Panc1 (cell line): ENCODE measurements at regions not wholly inside any gene's neighbourhood (a gene's known extent, or its start where the extent isn't known, plus 50 kb on each side); places are given as distances from the start of the nearest gene placed in this dataset.

Experiments
- ATAC-seq: fragments of 200-7000 bp; cut with Tn5 transposase; 2 replicates; pipeline ENCODE4 v1.9.1; 2020; ENCODE audit warnings: mild to moderate bottlenecking, moderate library complexity
- BruUV-seq: library from RNA; stranded (reverse); fragments of 400-500 nt; replicated peaks from 2 replicates; lab custom pipeline; 2021; lab: Mats Ljungman, UMichigan
- CTCF ChIA-PET: fragments of 300-600 bp; sonication (Branson Sonifier 250); formaldehyde crosslinking; loops from one replicate; lab custom pipeline; 2022; ENCODE audit warnings: antibody characterized with exemption; lab: Charles Lee
- POLR2A ChIA-PET: fragments of 300-600 bp; sonication (Branson Sonifier 250); formaldehyde crosslinking; loops from one replicate; lab custom pipeline; 2022; ENCODE audit warnings: antibody characterized with exemption; lab: Charles Lee
- DNase-seq: peaks from one replicate; pipeline ENCODE4 v3.0.0-alpha.2; 2010; ENCODE audit warnings: low read depth, low spot score
- H3K27ac ChIP-seq: 2 replicates; pipeline ENCODE4 v1.5.1; 2011; ENCODE audit warnings: mild to moderate bottlenecking, low read length, inconsistent platforms
- H3K27me3 ChIP-seq: fragments of 200-500 bp; sonication (Bioruptor generic); 2 replicates; pipeline ENCODE4 v1.6.0; 2014; ENCODE audit warnings: low read length, inconsistent platforms; ENCODE audit not compliant: control insufficient read depth, insufficient read depth
- H3K36me3 ChIP-seq: fragments of 200-500 bp; sonication (Bioruptor generic); 2 replicates; pipeline ENCODE4 v1.5.1; 2014; ENCODE audit warnings: inconsistent platforms, mild to moderate bottlenecking, low read length, moderate library complexity; ENCODE audit not compliant: control insufficient read depth, insufficient read depth
- H3K4me1 ChIP-seq: 2 replicates; pipeline ENCODE4 v1.5.1; 2011; ENCODE audit warnings: inconsistent platforms, mild to moderate bottlenecking, low read length, moderate library complexity; ENCODE audit not compliant: control insufficient read depth, insufficient read depth
- H3K4me3 ChIP-seq, 2 experiments: 2 replicates each; pipeline ENCODE4 v1.5.1; 2011 to 2012; ENCODE audit warnings: low read depth in 2 of 2, low read length in 2 of 2, mild to moderate bottlenecking in 2 of 2, inconsistent platforms in 1 of 2, moderate library complexity in 1 of 2
- H3K9me3 ChIP-seq: fragments of 200-500 bp; sonication (Bioruptor generic); 2 replicates; pipeline ENCODE4 v1.5.1; 2014; ENCODE audit warnings: low read depth, mild to moderate bottlenecking, inconsistent platforms, low read length, moderate library complexity; ENCODE audit not compliant: control insufficient read depth, insufficient read depth
- CTCF ChIP-seq: fragments of 450-650 bp; IDR thresholded peaks from 2 replicates; pipeline ENCODE4 v1.5.1; 2017; ENCODE audit warnings: mild to moderate bottlenecking
- POLR2AphosphoS5 ChIP-seq: IDR thresholded peaks from 2 replicates; pipeline ENCODE4 v1.6.1; 2012; ENCODE audit warnings: mild to moderate bottlenecking, low read depth, low read length, moderate library complexity
- REST ChIP-seq, 2 experiments: IDR thresholded peaks; 2 replicates each; pipeline ENCODE4 v1.6.1; 2011 to 2012; ENCODE audit warnings: low read depth in 2 of 2, control low read depth in 1 of 2, low read length in 1 of 2, mild to moderate bottlenecking in 1 of 2, moderate library complexity in 1 of 2; ENCODE audit not compliant: insufficient read depth in 1 of 2
- SIN3A ChIP-seq: IDR thresholded peaks from 2 replicates; pipeline ENCODE4 v1.6.1; 2012; ENCODE audit warnings: low read depth, mild to moderate bottlenecking, low read length, moderate library complexity, borderline replicate concordance; ENCODE audit not compliant: insufficient read depth
- TCF7L2 ChIP-seq: IDR thresholded peaks from 2 replicates; pipeline ENCODE4 v1.6.1; 2011; ENCODE audit warnings: mild to moderate bottlenecking, low read depth, low read length, inconsistent platforms
- in situ Hi-C: cut with HindIII; loops from 2 replicates; pipeline ENCODE4 v1.10.0; 2016; ENCODE audit warnings: low sequenced_read_pairs, low pct_unique_long_range_greater_than_20kb
- intact Hi-C: fragments of 100-400 bp; cut with micrococcal nuclease; formaldehyde crosslinking; loops from one replicate; pipeline ENCODE4 v1.10.0; 2022; ENCODE audit not compliant: unreplicated experiment

- POLR2A ChIA-PET = no interaction called here
- H3K36me3 ChIP-seq = no peaks in the 10 kb centered on the region
- TF ChIP-seq SIN3A (no peak), TCF7L2 (no peak), REST (IDR thresholded peaks at IDR 0.05; ENCODE audit: insufficient read depth in 1 of 2, low read depth in 2 of 2, low read length in 1 of 2) (no peak), CTCF (no peak), POLR2AphosphoS5 (no peak)
- no peak overlapping the region for H3K4me3 ChIP-seq
- no peaks in the 10 kb centered on the region for H3K27me3 ChIP-seq
- intact Hi-C loops = no loop called here
- no peak for ATAC-seq
- no peak overlapping the region for H3K27ac ChIP-seq
- BruUV-seq = no TSS peak
- CTCF ChIA-PET = no interaction called here
- no peak for DNase-seq
- H3K4me1 ChIP-seq = no peaks in the 10 kb centered on the region
- in situ Hi-C loops = no loop called here
- H3K9me3 ChIP-seq = no peaks in the 10 kb centered on the region
Observed at GRCh38 chr5:167598166-167598565, 693.3 kb upstream of the WWC1 start.

DNA sequence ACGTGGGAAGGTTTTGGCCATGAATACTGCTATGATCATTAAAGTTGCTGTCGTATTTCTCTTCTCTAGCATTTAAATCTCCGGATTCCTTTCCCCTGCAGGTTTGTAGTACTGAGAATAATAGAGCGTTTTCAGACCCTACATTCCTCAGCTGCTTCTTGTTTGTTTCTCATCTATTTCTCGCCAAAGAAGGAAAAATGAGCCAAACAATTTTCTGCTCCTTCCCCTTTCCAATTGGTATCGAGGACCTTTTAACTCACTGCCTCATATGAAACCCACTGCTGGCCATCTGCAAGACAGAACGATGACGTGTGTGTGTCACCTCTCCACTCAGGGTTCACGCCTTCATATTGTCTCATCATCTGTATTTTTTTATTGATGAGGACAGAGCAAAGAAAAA is 689.4 kb upstream of the WWC1 start:
- CTCF ChIA-PET = no interaction called here
- Histone ChIP-seq H3K27me3 (no peaks in the 10 kb centered on the region), H3K4me1 (no peaks in the 10 kb centered on the region), H3K27ac (no peak overlapping the region), H3K36me3 (no peaks in the 10 kb centered on the region), H3K9me3 (no peaks in the 10 kb centered on the region), H3K4me3 (no peak overlapping the region)
- no TSS peak for BruUV-seq
- TF ChIP-seq POLR2AphosphoS5 (no peak), SIN3A (no peak), CTCF (no peak)
- ATAC-seq (no peak), DNase-seq (no peak)
- POLR2A ChIA-PET = no interaction called here
- in situ Hi-C loops (no loop called here), intact Hi-C loops (no loop called here)

DNA sequence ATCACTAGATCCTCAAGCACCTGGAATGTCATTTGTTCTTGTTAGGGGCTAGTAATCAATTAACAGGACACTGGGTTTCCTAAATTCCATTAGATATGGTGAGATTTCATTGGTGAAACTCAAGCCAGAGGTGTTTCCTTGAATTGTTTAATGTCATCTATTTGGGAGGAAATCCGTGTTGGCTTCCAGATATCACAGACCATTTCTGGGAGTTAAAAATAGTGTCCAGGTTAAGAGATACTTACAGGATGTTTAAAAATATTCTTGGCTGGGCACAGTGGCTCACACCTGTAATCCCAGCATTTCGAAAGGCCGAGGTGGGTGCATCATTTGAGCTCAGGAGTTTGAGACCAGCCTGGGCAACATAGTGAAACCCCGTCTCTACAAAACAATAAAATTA is 688.3 kb upstream of the WWC1 start:
- no peaks in the 10 kb centered on the region for H3K4me1 ChIP-seq
- CTCF ChIA-PET = no interaction called here
- no TSS peak for BruUV-seq
- no peak overlapping the region for H3K27ac ChIP-seq
- ATAC-seq (no peak), DNase-seq (no peak)
- H3K27me3 ChIP-seq = no peaks in the 10 kb centered on the region
- in situ Hi-C loops (no loop called here), intact Hi-C loops (no loop called here)
- H3K9me3 ChIP-seq = no peaks in the 10 kb centered on the region
- H3K36me3 ChIP-seq = no peaks in the 10 kb centered on the region
- POLR2A ChIA-PET = no interaction called here
- TF ChIP-seq TCF7L2 = no peak
- no peak for TF ChIP-seq POLR2AphosphoS5
- H3K4me3 ChIP-seq = no peak overlapping the region
